Inflammatory macrophage (primary cell): ENCODE measurements at regions not wholly inside any gene's neighbourhood (a gene's known extent, or its start where the extent isn't known, plus 50 kb on each side); places are given as distances from the start of the nearest gene placed in this dataset.

Experiments used
- DNase-seq, 2 donors: peaks; one replicate each; pipeline ENCODE4 v3.0.0-alpha.2; 2020 to 2022

GRCh38 chr3:66751842-66752241 lies 246.3 kb upstream of the KBTBD8 start:
- DNase-seq = no peak

GRCh38 chr3:66753670-66754069 lies 244.4 kb upstream of the KBTBD8 start:
- DNase-seq = no peak

- DNase-seq = no peak
These were observed 243.5 kb upstream of the KBTBD8 start for GRCh38 chr3:66754613-66755012.

- no peak for DNase-seq
These were observed 242.2 kb upstream of the KBTBD8 start for GRCh38 chr3:66755924-66756323.

GRCh38 chr3:66756468-66757036 lies 241.6 kb upstream of the KBTBD8 start:
- no peak for DNase-seq

GRCh38 chr3:66761093-66761780 lies 236.9 kb upstream of the KBTBD8 start:
- DNase-seq = no peak

GRCh38 chr3:66762916-66763693 lies 235.0 kb upstream of the KBTBD8 start:
- DNase-seq = no peak

GRCh38 chr3:66778107-66778506 lies 220.0 kb upstream of the KBTBD8 start:
- no peak for DNase-seq

GRCh38 chr3:66778777-66779176 lies 219.3 kb upstream of the KBTBD8 start:
- no peak for DNase-seq

- DNase-seq = no peak
These were observed 212.8 kb upstream of the KBTBD8 start for GRCh38 chr3:66785191-66785909.

GRCh38 chr3:66789580-66790237 lies 208.4 kb upstream of the KBTBD8 start:
- no peak for DNase-seq

- no peak for DNase-seq
These were observed 206.0 kb upstream of the KBTBD8 start for GRCh38 chr3:66792086-66792485.

- no peak for DNase-seq
These were observed 202.7 kb upstream of the KBTBD8 start for GRCh38 chr3:66795365-66795764.

- no peak for DNase-seq
These were observed 201.8 kb upstream of the KBTBD8 start for GRCh38 chr3:66796343-66796742.

GRCh38 chr3:66797889-66798560 lies 200.1 kb upstream of the KBTBD8 start:
- peak in 1 of 2 donors; percentile 32 for DNase-seq

- DNase-seq = no peak
These were observed 197.1 kb upstream of the KBTBD8 start for GRCh38 chr3:66800941-66801545.

GRCh38 chr3:66803206-66803605 lies 194.9 kb upstream of the KBTBD8 start:
- no peak for DNase-seq

GRCh38 chr3:66803721-66804695 lies 194.1 kb upstream of the KBTBD8 start:
- DNase-seq = no peak

GRCh38 chr3:66808891-66809594 lies 189.1 kb upstream of the KBTBD8 start:
- DNase-seq = no peak

- DNase-seq = no peak
These were observed 188.5 kb upstream of the KBTBD8 start for GRCh38 chr3:66809595-66809958.
